Heart left ventricle (tissue), 13 donors: ENCODE measurements at regions not wholly inside any gene's neighbourhood (a gene's known extent, or its start where the extent isn't known, plus 50 kb on each side); places are given as distances from the start of the nearest gene placed in this dataset.

Experiments used
- POLR2A ChIP-seq, 2 donors: fragments of 450-650 bp; IDR thresholded peaks; one replicate each; pipeline ENCODE4 v1.6.1; 2017; ENCODE audit warnings: antibody characterized with exemption in 2 of 2, mild to moderate bottlenecking in 2 of 2, moderate library complexity in 2 of 2
- TF ChIP-seq, protein P1 (sequence below), 12 donors: fragments of 200-600 bp; sonication (generic) in 4 of 12; IDR thresholded peaks; one replicate each; pipeline versions ENCODE4 v1.5.0 to v1.8.0; 2018 to 2022; ENCODE audit warnings: antibody characterized with exemption in 12 of 12, mild to moderate bottlenecking in 5 of 12
- donor health status: ischemic (EF 13 %, LVEDD 7.1; RV severe dilation, severe dysfunction).
- donor health status: DM: no; HTN: yes; CAD: no.
- donor health status: DM: no; HTN: no; CAD: no.
- donor health status: ischemic (EF 25% LVEDD 6.9; RV normal size, moderate dysfunction).
- donor health status: ischemic (EF 25% LVEDD 5.7; RV mildly dilated, moderate dysfunction).
- donor health status: ischemic (EF 35%, LVEDD 5.7; RV mildly dilated, moderate dysfunction).
- donor health status: nonischemic (EF 11% LVEDD 7.7; RV severe dilation, severe dysfunction).
- donor health status: DM: yes; HTN: yes; CAD: no.
- donor health status: PGD.
- donor health status: ischemic (EF 29% LVEDD 5.4; RV normal size, mild dysfunction).
- donor health status: nonischemic (EF 23%, LVEDD 6.1; RV moderate dilation, normal function).

DNA sequence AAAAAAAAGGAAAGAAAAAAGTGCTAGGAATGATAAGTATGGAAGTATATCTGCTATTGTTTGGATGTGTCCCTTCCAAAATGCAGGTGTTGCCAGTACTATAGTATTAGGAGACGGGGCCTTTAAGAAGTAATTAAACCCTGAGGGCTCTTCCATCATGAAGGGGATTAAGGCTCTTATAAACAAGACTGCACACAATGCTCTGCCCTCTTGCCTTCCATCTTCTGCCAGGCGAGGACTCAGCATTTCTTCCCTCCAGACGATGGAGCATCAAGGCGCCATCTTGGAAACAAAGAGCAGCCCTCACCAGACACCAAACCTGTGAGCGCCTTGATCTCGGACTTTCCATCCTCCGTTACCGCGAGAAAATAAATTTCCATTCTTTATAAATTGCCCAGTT, 120.1 kb upstream of the GPM6A start:
- TF ChIP-seq, protein P1, sequence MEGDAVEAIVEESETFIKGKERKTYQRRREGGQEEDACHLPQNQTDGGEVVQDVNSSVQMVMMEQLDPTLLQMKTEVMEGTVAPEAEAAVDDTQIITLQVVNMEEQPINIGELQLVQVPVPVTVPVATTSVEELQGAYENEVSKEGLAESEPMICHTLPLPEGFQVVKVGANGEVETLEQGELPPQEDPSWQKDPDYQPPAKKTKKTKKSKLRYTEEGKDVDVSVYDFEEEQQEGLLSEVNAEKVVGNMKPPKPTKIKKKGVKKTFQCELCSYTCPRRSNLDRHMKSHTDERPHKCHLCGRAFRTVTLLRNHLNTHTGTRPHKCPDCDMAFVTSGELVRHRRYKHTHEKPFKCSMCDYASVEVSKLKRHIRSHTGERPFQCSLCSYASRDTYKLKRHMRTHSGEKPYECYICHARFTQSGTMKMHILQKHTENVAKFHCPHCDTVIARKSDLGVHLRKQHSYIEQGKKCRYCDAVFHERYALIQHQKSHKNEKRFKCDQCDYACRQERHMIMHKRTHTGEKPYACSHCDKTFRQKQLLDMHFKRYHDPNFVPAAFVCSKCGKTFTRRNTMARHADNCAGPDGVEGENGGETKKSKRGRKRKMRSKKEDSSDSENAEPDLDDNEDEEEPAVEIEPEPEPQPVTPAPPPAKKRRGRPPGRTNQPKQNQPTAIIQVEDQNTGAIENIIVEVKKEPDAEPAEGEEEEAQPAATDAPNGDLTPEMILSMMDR (IDR thresholded peaks at IDR 0.05) = no peak
- no peak for TF ChIP-seq POLR2A (IDR thresholded peaks at IDR 0.05)
